ENCODE measurements at regions not wholly inside any gene's neighbourhood (a gene's known extent, or its start where the extent isn't known, plus 50 kb on each side); places are given as distances from the start of the nearest gene placed in this dataset.

DNA sequence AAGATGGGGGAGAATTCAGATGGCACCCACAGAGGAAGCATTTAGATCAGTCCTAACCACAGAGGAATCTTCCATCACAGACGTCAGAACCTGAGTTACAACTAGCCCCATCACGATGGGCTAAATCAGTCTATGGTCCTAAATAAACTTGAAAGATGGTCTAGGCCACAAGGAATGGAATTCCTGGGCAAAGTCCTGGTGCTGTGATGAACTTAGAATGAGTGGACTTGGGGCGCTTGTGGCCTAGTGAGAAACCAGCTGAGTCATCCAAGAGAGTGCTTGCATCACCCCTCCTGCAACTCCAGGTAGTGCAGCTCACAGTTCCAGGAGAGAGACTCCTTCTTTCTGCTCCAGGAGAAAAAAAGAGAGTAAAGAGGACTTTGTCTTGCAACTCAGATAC, 722.9 kb upstream of the RGMB start:
- Histone ChIP-seq H3K36me3 (no peaks in the 10 kb centered on the region), H3K4me3 (no peak overlapping the region), H3K4me1 (peaks cover 0 to 11% (median 6%) of the 10 kb centered on the region in 4 donors), H3K27ac (replicated peaks in 1 of 4) (no peak overlapping the region), H3K9me3 (no peaks in the 10 kb centered on the region), H3K27me3 (no peaks in the 10 kb centered on the region)
- intact Hi-C loops (cut with DNase I) = no loop called here
- TF ChIP-seq POLR2A (IDR thresholded peaks at IDR 0.05; ENCODE audit: low read depth) (no peak), CTCF (IDR thresholded peaks at IDR 0.05) (no peak), EP300 (IDR thresholded peaks at IDR 0.05) (no peak), POLR2AphosphoS5 (IDR thresholded peaks at IDR 0.05) (no peak)
- 91% methylated on average over 3 of the region's 3 CpGs for WGBS
- DNase-seq (ENCODE audit: extremely low spot score) = no peak

- peaks cover 0 to 11% (median 6%) of the 10 kb centered on the region in 4 donors for H3K4me1 ChIP-seq
- TF ChIP-seq POLR2A (IDR thresholded peaks at IDR 0.05; ENCODE audit: low read depth) (no peak), EP300 (IDR thresholded peaks at IDR 0.05) (no peak), POLR2AphosphoS5 (IDR thresholded peaks at IDR 0.05) (no peak), CTCF (IDR thresholded peaks at IDR 0.05) (no peak)
- intact Hi-C loops (cut with DNase I) = no loop called here
- 84% methylated on average over 2 of the region's 2 CpGs for WGBS
- no peak overlapping the region for H3K4me3 ChIP-seq
- H3K27ac ChIP-seq (replicated peaks in 1 of 4) = no peak overlapping the region
- no peaks in the 10 kb centered on the region for H3K36me3 ChIP-seq
- H3K27me3 ChIP-seq = no peaks in the 10 kb centered on the region
- DNase-seq (ENCODE audit: extremely low spot score) = no peak
- H3K9me3 ChIP-seq = no peaks in the 10 kb centered on the region
Measured at GRCh38 chr5:98053170-98053569, 720.3 kb upstream of the RGMB start.

DNA sequence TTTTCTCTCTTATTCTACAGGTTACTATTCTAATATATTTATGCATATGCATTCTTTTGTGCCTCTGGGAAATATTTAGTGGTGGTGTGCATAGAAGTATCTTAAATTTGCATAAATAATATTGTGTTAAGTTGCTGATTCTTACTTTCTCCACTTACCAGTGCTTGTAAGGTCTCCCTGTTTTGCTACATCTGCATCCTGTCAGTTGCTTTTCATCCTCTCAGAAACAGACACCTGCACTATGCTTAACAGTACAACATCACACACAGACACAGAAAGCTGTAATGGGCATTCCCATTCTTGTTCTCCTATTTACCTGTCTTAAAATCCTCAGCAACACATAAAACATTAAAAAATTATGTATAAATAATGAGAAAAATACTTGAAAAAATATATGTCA, 713.3 kb upstream of the RGMB start:
- no peak for DNase-seq (ENCODE audit: extremely low spot score)
- intact Hi-C loops (cut with DNase I) = no loop called here
- Histone ChIP-seq H3K27me3 (no peaks in the 10 kb centered on the region), H3K9me3 (no peaks in the 10 kb centered on the region), H3K4me3 (no peak overlapping the region), H3K27ac (replicated peaks in 1 of 4) (no peak overlapping the region), H3K4me1 (no peaks in the 10 kb centered on the region), H3K36me3 (no peaks in the 10 kb centered on the region)
- TF ChIP-seq EP300 (IDR thresholded peaks at IDR 0.05) (no peak), POLR2AphosphoS5 (IDR thresholded peaks at IDR 0.05) (no peak), CTCF (IDR thresholded peaks at IDR 0.05) (no peak), POLR2A (IDR thresholded peaks at IDR 0.05; ENCODE audit: low read depth) (no peak)

GRCh38 chr5:98064118-98064685, 709.3 kb upstream of the RGMB start:
- intact Hi-C loops (cut with DNase I) = no loop called here
- H3K27ac ChIP-seq (replicated peaks in 1 of 4) = no peak overlapping the region
- H3K36me3 ChIP-seq = no peaks in the 10 kb centered on the region
- no peaks in the 10 kb centered on the region for H3K4me1 ChIP-seq
- no peak for DNase-seq (ENCODE audit: extremely low spot score)
- no peaks in the 10 kb centered on the region for H3K27me3 ChIP-seq
- TF ChIP-seq EP300 (IDR thresholded peaks at IDR 0.05) (no peak), POLR2A (IDR thresholded peaks at IDR 0.05; ENCODE audit: low read depth) (no peak), CTCF (IDR thresholded peaks at IDR 0.05) (no peak), POLR2AphosphoS5 (IDR thresholded peaks at IDR 0.05) (no peak)
- H3K4me3 ChIP-seq = no peak overlapping the region
- 82% methylated on average over 6 of the region's 6 CpGs for WGBS
- no peaks in the 10 kb centered on the region for H3K9me3 ChIP-seq

DNA sequence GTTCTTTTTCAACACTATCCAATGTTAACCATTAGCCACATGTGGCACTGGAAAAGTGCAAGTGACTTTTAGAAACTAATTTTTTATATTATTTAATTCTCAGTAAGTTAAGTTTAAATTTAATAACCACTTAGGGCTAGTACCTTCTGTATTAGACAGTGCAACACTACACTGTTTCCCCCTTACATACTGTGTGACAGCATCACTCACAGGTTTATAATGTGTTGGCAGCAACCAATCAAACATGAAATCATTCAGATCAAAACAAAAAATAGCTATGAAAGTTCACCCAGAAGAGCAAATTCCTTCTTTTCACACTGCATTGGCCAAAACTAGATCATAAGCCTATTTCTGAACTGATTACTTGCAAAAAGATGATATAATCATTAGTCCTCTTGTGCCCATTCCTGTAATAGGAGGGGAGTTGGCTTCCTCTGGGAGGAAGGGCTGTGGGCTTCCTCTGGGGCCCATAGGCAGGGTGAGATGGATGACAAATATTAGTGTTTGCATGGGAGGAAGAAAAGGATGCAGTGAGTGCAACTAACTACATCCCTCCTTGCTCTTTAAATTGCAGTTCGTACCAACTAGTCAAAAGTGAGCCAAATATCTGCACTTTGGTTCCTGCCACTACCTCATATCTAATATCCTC, 708.1 kb upstream of the RGMB start:
- Histone ChIP-seq H3K27ac (replicated peaks in 1 of 4) (no peak overlapping the region), H3K9me3 (no peaks in the 10 kb centered on the region), H3K27me3 (no peaks in the 10 kb centered on the region), H3K4me1 (no peaks in the 10 kb centered on the region), H3K36me3 (no peaks in the 10 kb centered on the region), H3K4me3 (no peak overlapping the region)
- 88% methylated on average over 1 of the region's 1 CpG for WGBS
- DNase-seq (ENCODE audit: extremely low spot score) = no peak
- intact Hi-C loops (cut with DNase I) = no loop called here
- TF ChIP-seq POLR2A (IDR thresholded peaks at IDR 0.05; ENCODE audit: low read depth) (no peak), EP300 (IDR thresholded peaks at IDR 0.05) (no peak), CTCF (IDR thresholded peaks at IDR 0.05) (no peak), POLR2AphosphoS5 (IDR thresholded peaks at IDR 0.05) (no peak)
